Sigmoid colon (tissue), 4 donors: ENCODE measurements at regions not wholly inside any gene's neighbourhood (a gene's known extent, or its start where the extent isn't known, plus 50 kb on each side); places are given as distances from the start of the nearest gene placed in this dataset.

Experiments used
- POLR2A ChIP-seq, 2 donors: fragments of 450-650 bp; IDR thresholded peaks; one replicate each; pipeline ENCODE4 v1.6.1; 2016; ENCODE audit warnings: antibody characterized with exemption in 2 of 2, mild to moderate bottlenecking in 2 of 2, moderate library complexity in 2 of 2
- POLR2AphosphoS5 ChIP-seq, 4 donors: sonication (generic); formaldehyde crosslinking; IDR thresholded peaks; one replicate each; pipeline ENCODE4 v1.6.1; 2017; ENCODE audit warnings: antibody characterized with exemption in 4 of 4
- TF ChIP-seq, protein P1 (sequence below), 4 experiments: fragments of 450-650 bp in 3 of 4; fragments of 200-600 bp in 1 of 4; IDR thresholded peaks; one replicate each; pipeline ENCODE4 v1.5.1; 2016 to 2019; ENCODE audit warnings: antibody characterized with exemption in 4 of 4, mild to moderate bottlenecking in 3 of 4, moderate library complexity in 2 of 4

- TF ChIP-seq POLR2AphosphoS5 (IDR thresholded peaks at IDR 0.05) (no peak), POLR2A (IDR thresholded peaks at IDR 0.05) (no peak)
- TF ChIP-seq, protein P1, sequence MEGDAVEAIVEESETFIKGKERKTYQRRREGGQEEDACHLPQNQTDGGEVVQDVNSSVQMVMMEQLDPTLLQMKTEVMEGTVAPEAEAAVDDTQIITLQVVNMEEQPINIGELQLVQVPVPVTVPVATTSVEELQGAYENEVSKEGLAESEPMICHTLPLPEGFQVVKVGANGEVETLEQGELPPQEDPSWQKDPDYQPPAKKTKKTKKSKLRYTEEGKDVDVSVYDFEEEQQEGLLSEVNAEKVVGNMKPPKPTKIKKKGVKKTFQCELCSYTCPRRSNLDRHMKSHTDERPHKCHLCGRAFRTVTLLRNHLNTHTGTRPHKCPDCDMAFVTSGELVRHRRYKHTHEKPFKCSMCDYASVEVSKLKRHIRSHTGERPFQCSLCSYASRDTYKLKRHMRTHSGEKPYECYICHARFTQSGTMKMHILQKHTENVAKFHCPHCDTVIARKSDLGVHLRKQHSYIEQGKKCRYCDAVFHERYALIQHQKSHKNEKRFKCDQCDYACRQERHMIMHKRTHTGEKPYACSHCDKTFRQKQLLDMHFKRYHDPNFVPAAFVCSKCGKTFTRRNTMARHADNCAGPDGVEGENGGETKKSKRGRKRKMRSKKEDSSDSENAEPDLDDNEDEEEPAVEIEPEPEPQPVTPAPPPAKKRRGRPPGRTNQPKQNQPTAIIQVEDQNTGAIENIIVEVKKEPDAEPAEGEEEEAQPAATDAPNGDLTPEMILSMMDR (IDR thresholded peaks at IDR 0.05), result no peak
Measured at GRCh38 chr20:12022126-12022525, 104.4 kb downstream of the BTBD3 start.
